Dendritic cell treated with granulocyte-macrophage colony-stimulating factor and Interleukin-4, amounts not matched to agents 40 ng/mL and 50 ng/mL, for 4 days (primary cell): ENCODE measurements at regions not wholly inside any gene's neighbourhood (a gene's known extent, or its start where the extent isn't known, plus 50 kb on each side); places are given as distances from the start of the nearest gene placed in this dataset.

ENCODE experiments used
- H3K27ac Mint-ChIP-seq: one replicate; pipeline ENCODE4 v1.8.0; 2022; ENCODE audit warnings: mild to moderate bottlenecking, mixed read lengths
- H3K27me3 Mint-ChIP-seq: one replicate; pipeline ENCODE4 v1.8.0; 2022; ENCODE audit warnings: mild to moderate bottlenecking, mixed read lengths
- H3K36me3 Mint-ChIP-seq: one replicate; pipeline ENCODE4 v1.8.0; 2022; ENCODE audit warnings: low read depth, mixed read lengths
- H3K4me1 Mint-ChIP-seq: one replicate; pipeline ENCODE4 v1.8.0; 2022; ENCODE audit warnings: low read depth, mixed read lengths
- H3K4me3 Mint-ChIP-seq: one replicate; pipeline ENCODE4 v1.8.0; 2022; ENCODE audit warnings: mild to moderate bottlenecking, moderate library complexity, mixed read lengths
- H3K9me3 Mint-ChIP-seq: one replicate; pipeline ENCODE4 v1.8.0; 2022; ENCODE audit warnings: mixed read lengths
- intact Hi-C: fragments of 100-400 bp; cut with micrococcal nuclease; formaldehyde crosslinking; loops from one replicate; pipeline ENCODE4 v1.15.0; 2022

- no peaks in the 10 kb centered on the region for H3K36me3 Mint-ChIP-seq
- no peaks in the 10 kb centered on the region for H3K9me3 Mint-ChIP-seq
- no peak overlapping the region for H3K27ac Mint-ChIP-seq
- no peaks in the 10 kb centered on the region for H3K27me3 Mint-ChIP-seq
- intact Hi-C loops: no loop called here
- H3K4me1 Mint-ChIP-seq: no peaks in the 10 kb centered on the region
- no peak overlapping the region for H3K4me3 Mint-ChIP-seq
Measured at GRCh38 chr2:122523981-122524380, 768.5 kb downstream of the TSN start.

GRCh38 chr2:122525336-122525735, 769.9 kb downstream of the TSN start:
- Mint-ChIP-seq H3K4me3 (no peak overlapping the region), H3K9me3 (no peaks in the 10 kb centered on the region), H3K27ac (no peak overlapping the region)

GRCh38 chr2:122528061-122528460, 772.6 kb downstream of the TSN start:
- intact Hi-C loops: no loop called here
- H3K4me1 Mint-ChIP-seq: no peaks in the 10 kb centered on the region

More at GRCh38 chr2:122525336-122525735, 769.9 kb downstream of the TSN start:
- Mint-ChIP-seq H3K36me3 (no peaks in the 10 kb centered on the region), H3K27me3 (no peaks in the 10 kb centered on the region), H3K4me1 (no peaks in the 10 kb centered on the region)
- intact Hi-C loops: no loop called here

GRCh38 chr2:122528958-122529705, 773.7 kb downstream of the TSN start:
- Mint-ChIP-seq H3K4me3 (no peak overlapping the region), H3K9me3 (no peaks in the 10 kb centered on the region), H3K4me1 (no peaks in the 10 kb centered on the region), H3K27ac (no peak overlapping the region), H3K36me3 (no peaks in the 10 kb centered on the region), H3K27me3 (no peaks in the 10 kb centered on the region)
- intact Hi-C loops: no loop called here

More at GRCh38 chr2:122528061-122528460, 772.6 kb downstream of the TSN start:
- Mint-ChIP-seq H3K9me3 (no peaks in the 10 kb centered on the region), H3K27me3 (no peaks in the 10 kb centered on the region), H3K27ac (no peak overlapping the region), H3K36me3 (no peaks in the 10 kb centered on the region), H3K4me3 (no peak overlapping the region)

GRCh38 chr2:122530814-122531213, 775.4 kb downstream of the TSN start:
- Mint-ChIP-seq H3K4me3 (no peak overlapping the region), H3K36me3 (no peaks in the 10 kb centered on the region), H3K27ac (no peak overlapping the region), H3K9me3 (no peaks in the 10 kb centered on the region), H3K4me1 (no peaks in the 10 kb centered on the region), H3K27me3 (no peaks in the 10 kb centered on the region)
- intact Hi-C loops: no loop called here

- H3K9me3 Mint-ChIP-seq: no peaks in the 10 kb centered on the region
- no peaks in the 10 kb centered on the region for H3K4me1 Mint-ChIP-seq
- H3K27me3 Mint-ChIP-seq: no peaks in the 10 kb centered on the region
- H3K4me3 Mint-ChIP-seq: no peak overlapping the region
- intact Hi-C loops: no loop called here
- H3K36me3 Mint-ChIP-seq: no peaks in the 10 kb centered on the region
- no peak overlapping the region for H3K27ac Mint-ChIP-seq
Measured at GRCh38 chr2:122531290-122532071, 776.0 kb downstream of the TSN start.

- Mint-ChIP-seq H3K4me3 (no peak overlapping the region), H3K9me3 (no peaks in the 10 kb centered on the region), H3K36me3 (no peaks in the 10 kb centered on the region), H3K27ac (no peak overlapping the region), H3K4me1 (no peaks in the 10 kb centered on the region), H3K27me3 (no peaks in the 10 kb centered on the region)
- intact Hi-C loops: no loop called here
Measured at GRCh38 chr2:122532072-122532344, 776.6 kb downstream of the TSN start.

GRCh38 chr2:122532481-122532880, 777.0 kb downstream of the TSN start:
- Mint-ChIP-seq H3K27ac (no peak overlapping the region), H3K9me3 (no peaks in the 10 kb centered on the region)
- intact Hi-C loops: no loop called here

GRCh38 chr2:122535960-122536505, 780.6 kb downstream of the TSN start:
- Mint-ChIP-seq H3K36me3 (no peaks in the 10 kb centered on the region), H3K4me3 (no peak overlapping the region), H3K27me3 (no peaks in the 10 kb centered on the region), H3K9me3 (no peaks in the 10 kb centered on the region), H3K4me1 (peaks cover 6% of the 10 kb centered on the region), H3K27ac (no peak overlapping the region)
- intact Hi-C loops: no loop called here

More at GRCh38 chr2:122532481-122532880, 777.0 kb downstream of the TSN start:
- Mint-ChIP-seq H3K36me3 (no peaks in the 10 kb centered on the region), H3K4me1 (no peaks in the 10 kb centered on the region), H3K27me3 (no peaks in the 10 kb centered on the region), H3K4me3 (no peak overlapping the region)

- Mint-ChIP-seq H3K9me3 (no peaks in the 10 kb centered on the region), H3K27ac (no peak overlapping the region), H3K27me3 (no peaks in the 10 kb centered on the region), H3K36me3 (no peaks in the 10 kb centered on the region), H3K4me1 (peaks cover 6% of the 10 kb centered on the region), H3K4me3 (no peak overlapping the region)
- intact Hi-C loops: no loop called here
Measured at GRCh38 chr2:122539311-122539710, 783.9 kb downstream of the TSN start.

- Mint-ChIP-seq H3K27ac (no peak overlapping the region), H3K4me1 (peaks cover 6% of the 10 kb centered on the region)
Measured at GRCh38 chr2:122539920-122540319, 784.5 kb downstream of the TSN start.

GRCh38 chr2:122542236-122542635, 786.8 kb downstream of the TSN start:
- H3K4me1 Mint-ChIP-seq: peaks cover 6% of the 10 kb centered on the region
- H3K27ac Mint-ChIP-seq: no peak overlapping the region
- no peaks in the 10 kb centered on the region for H3K36me3 Mint-ChIP-seq
- intact Hi-C loops: no loop called here
- no peaks in the 10 kb centered on the region for H3K9me3 Mint-ChIP-seq
- H3K4me3 Mint-ChIP-seq: no peak overlapping the region
- H3K27me3 Mint-ChIP-seq: no peaks in the 10 kb centered on the region

More at GRCh38 chr2:122539920-122540319, 784.5 kb downstream of the TSN start:
- Mint-ChIP-seq H3K27me3 (no peaks in the 10 kb centered on the region), H3K9me3 (no peaks in the 10 kb centered on the region), H3K4me3 (no peak overlapping the region), H3K36me3 (no peaks in the 10 kb centered on the region)
- intact Hi-C loops: no loop called here

GRCh38 chr2:122542646-122543045, 787.2 kb downstream of the TSN start:
- intact Hi-C loops: no loop called here
- no peak overlapping the region for H3K4me3 Mint-ChIP-seq
- H3K4me1 Mint-ChIP-seq: peaks cover 6% of the 10 kb centered on the region
- no peaks in the 10 kb centered on the region for H3K36me3 Mint-ChIP-seq
- no peaks in the 10 kb centered on the region for H3K9me3 Mint-ChIP-seq
- H3K27ac Mint-ChIP-seq: no peak overlapping the region
- no peaks in the 10 kb centered on the region for H3K27me3 Mint-ChIP-seq

GRCh38 chr2:122543815-122544214, 788.4 kb downstream of the TSN start:
- intact Hi-C loops: no loop called here
- Mint-ChIP-seq H3K9me3 (peaks cover 8% of the 10 kb centered on the region), H3K4me1 (no peaks in the 10 kb centered on the region), H3K27ac (no peak overlapping the region), H3K27me3 (no peaks in the 10 kb centered on the region), H3K36me3 (no peaks in the 10 kb centered on the region), H3K4me3 (no peak overlapping the region)
